Lower leg skin (tissue), 4 donors: ENCODE measurements at regions not wholly inside any gene's neighbourhood (a gene's known extent, or its start where the extent isn't known, plus 50 kb on each side); places are given as distances from the start of the nearest gene placed in this dataset.

Experiments
- DNase-seq, 2 donors: peaks; one replicate each; pipeline ENCODE4 v3.0.0-alpha.2; 2019; ENCODE audit warnings: low spot score in 2 of 2
- H3K4me3 ChIP-seq: fragments of 200-600 bp; sonication (generic); 2 replicates; pipeline ENCODE4 v1.5.1; 2017; ENCODE audit warnings: mild to moderate bottlenecking, low read depth; ENCODE audit not compliant: poor library complexity, severe bottlenecking
- CTCF ChIP-seq, 3 donors: fragments of 450-650 bp; IDR thresholded peaks; one replicate each; pipeline ENCODE4 v1.5.1; 2016; ENCODE audit warnings: antibody characterized with exemption in 3 of 3, mild to moderate bottlenecking in 3 of 3, moderate library complexity in 2 of 3
- POLR2A ChIP-seq, 2 donors: fragments of 450-650 bp; IDR thresholded peaks; one replicate each; pipeline ENCODE4 v1.6.1; 2016 to 2017; ENCODE audit warnings: antibody characterized with exemption in 2 of 2, mild to moderate bottlenecking in 1 of 2, moderate library complexity in 1 of 2
- WGBS, 2 donors: methylation state at CpG; one replicate each; pipeline ENCODE4 v1.1.5; 2018; 5-methylcytosine and 5-hydroxymethylcytosine counted together
- intact Hi-C: fragments of 100-400 bp; cut with DNase I; formaldehyde crosslinking; loops from one replicate; pipeline ENCODE4 v1.15.0; 2023; ENCODE audit warnings: low total_unique reads

- TF ChIP-seq POLR2A (IDR thresholded peaks at IDR 0.05) (no peak), CTCF (IDR thresholded peaks at IDR 0.05) (no peak)
- intact Hi-C loops = no loop called here
- DNase-seq = no peak
- no peak overlapping the region for H3K4me3 ChIP-seq
- 69 to 79% methylated on average over 1 of the region's 1 CpG for WGBS, 2 donors
Observed at GRCh38 chr7:24407965-24408364, 124.0 kb downstream of the NPY start.

GRCh38 chr7:24408798-24409430 is 124.9 kb downstream of the NPY start:
- no peak for DNase-seq
- intact Hi-C loops = no loop called here
- TF ChIP-seq POLR2A (IDR thresholded peaks at IDR 0.05) (no peak), CTCF (IDR thresholded peaks at IDR 0.05) (no peak)
- 83 to 93% methylated on average over 9 of the region's 9 CpGs for WGBS, 2 donors
- no peak overlapping the region for H3K4me3 ChIP-seq

GRCh38 chr7:24409431-24410024 is 125.5 kb downstream of the NPY start:
- TF ChIP-seq POLR2A (IDR thresholded peaks at IDR 0.05) = no peak
- TF ChIP-seq CTCF (IDR thresholded peaks at IDR 0.05) = no peak
- no peak overlapping the region for H3K4me3 ChIP-seq
- no peak for DNase-seq
- WGBS, 2 donors = 78 to 82% methylated on average over 6 of the region's 6 CpGs
- intact Hi-C loops = no loop called here

- DNase-seq = no peak
- TF ChIP-seq CTCF (IDR thresholded peaks at IDR 0.05) (no peak), POLR2A (IDR thresholded peaks at IDR 0.05) (no peak)
- H3K4me3 ChIP-seq = no peak overlapping the region
- intact Hi-C loops = no loop called here
- 80 to 85% methylated on average over 3 of the region's 3 CpGs for WGBS, 2 donors
Observed at GRCh38 chr7:24411226-24411625, 127.2 kb downstream of the NPY start.

GRCh38 chr7:24417526-24418120 is 133.6 kb downstream of the NPY start:
- H3K4me3 ChIP-seq = no peak overlapping the region
- TF ChIP-seq CTCF (IDR thresholded peaks at IDR 0.05) (no peak), POLR2A (IDR thresholded peaks at IDR 0.05) (no peak)
- intact Hi-C loops = no loop called here
- DNase-seq = no peak
- 77 to 91% methylated on average over 7 of the region's 7 CpGs for WGBS, 2 donors
